Endothelial cell (in vitro differentiated cells): ENCODE measurements at regions not wholly inside any gene's neighbourhood (a gene's known extent, or its start where the extent isn't known, plus 50 kb on each side); places are given as distances from the start of the nearest gene placed in this dataset.

Source experiments
- DNase-seq: peaks from one replicate; pipeline ENCODE4 v3.0.0; 2021; ENCODE audit warnings: low spot score
- H3K27ac Mint-ChIP-seq: one replicate; pipeline ENCODE4 v1.8.0; 2021; ENCODE audit warnings: mixed read lengths, inconsistent platforms; ENCODE audit not compliant: unreplicated experiment
- H3K27me3 Mint-ChIP-seq: one replicate; pipeline ENCODE4 v1.8.0; 2021; ENCODE audit warnings: mild to moderate bottlenecking, moderate library complexity, mixed read lengths, inconsistent platforms; ENCODE audit not compliant: unreplicated experiment
- H3K36me3 Mint-ChIP-seq: one replicate; pipeline ENCODE4 v1.8.0; 2021; ENCODE audit warnings: mild to moderate bottlenecking, low read depth, mixed read lengths, inconsistent platforms; ENCODE audit not compliant: unreplicated experiment
- H3K4me1 Mint-ChIP-seq: one replicate; pipeline ENCODE4 v1.8.0; 2021; ENCODE audit warnings: mild to moderate bottlenecking, mixed read lengths, inconsistent platforms; ENCODE audit not compliant: unreplicated experiment
- H3K4me3 Mint-ChIP-seq: one replicate; pipeline ENCODE4 v1.8.0; 2021; ENCODE audit warnings: mild to moderate bottlenecking, mixed read lengths, inconsistent platforms; ENCODE audit not compliant: unreplicated experiment
- H3K9me3 Mint-ChIP-seq: one replicate; pipeline ENCODE4 v1.8.0; 2021; ENCODE audit warnings: mixed read lengths, inconsistent platforms; ENCODE audit not compliant: unreplicated experiment
- CTCF ChIP-seq: fragments of 200-600 bp; sonication (generic); IDR thresholded peaks from one replicate; pipeline ENCODE4 v1.5.0; 2021; ENCODE audit warnings: antibody characterized with exemption; ENCODE audit not compliant: unreplicated experiment

DNA sequence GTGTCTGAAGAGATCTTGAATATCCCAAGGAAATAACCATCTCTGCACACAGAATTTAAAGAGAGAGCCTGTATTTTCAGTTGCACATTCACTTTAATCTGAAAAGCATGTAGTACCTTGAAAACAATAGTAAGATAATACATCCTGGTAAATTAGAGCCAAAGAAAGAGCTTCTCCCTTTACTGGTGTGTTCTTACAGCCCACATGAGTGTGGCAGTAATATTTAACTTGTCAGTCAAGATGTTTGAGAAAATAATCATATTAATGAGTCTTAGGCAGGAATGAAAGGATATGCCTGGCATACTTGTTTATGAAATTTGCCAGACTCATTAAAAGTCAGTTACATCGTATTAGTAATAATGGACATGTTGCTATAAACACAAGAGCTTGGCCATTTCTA, 908.4 kb upstream of the ADGRL4 start:
- H3K27me3 Mint-ChIP-seq, result peaks cover 1% of the 10 kb centered on the region
- no peaks in the 10 kb centered on the region for H3K36me3 Mint-ChIP-seq
- no peaks in the 10 kb centered on the region for H3K9me3 Mint-ChIP-seq
- no peaks in the 10 kb centered on the region for H3K4me1 Mint-ChIP-seq
- H3K27ac Mint-ChIP-seq, result no peak overlapping the region
- DNase-seq, result no peak
- no peak overlapping the region for H3K4me3 Mint-ChIP-seq
- no peak for TF ChIP-seq CTCF

- no peak overlapping the region for H3K27ac Mint-ChIP-seq
- no peak for TF ChIP-seq CTCF
- H3K27me3 Mint-ChIP-seq, result peaks cover 1% of the 10 kb centered on the region
- H3K4me3 Mint-ChIP-seq, result no peak overlapping the region
- no peaks in the 10 kb centered on the region for H3K4me1 Mint-ChIP-seq
- DNase-seq, result no peak
- H3K36me3 Mint-ChIP-seq, result no peaks in the 10 kb centered on the region
- H3K9me3 Mint-ChIP-seq, result no peaks in the 10 kb centered on the region
Measured at GRCh38 chr1:79912813-79913212, 906.3 kb upstream of the ADGRL4 start.

DNA sequence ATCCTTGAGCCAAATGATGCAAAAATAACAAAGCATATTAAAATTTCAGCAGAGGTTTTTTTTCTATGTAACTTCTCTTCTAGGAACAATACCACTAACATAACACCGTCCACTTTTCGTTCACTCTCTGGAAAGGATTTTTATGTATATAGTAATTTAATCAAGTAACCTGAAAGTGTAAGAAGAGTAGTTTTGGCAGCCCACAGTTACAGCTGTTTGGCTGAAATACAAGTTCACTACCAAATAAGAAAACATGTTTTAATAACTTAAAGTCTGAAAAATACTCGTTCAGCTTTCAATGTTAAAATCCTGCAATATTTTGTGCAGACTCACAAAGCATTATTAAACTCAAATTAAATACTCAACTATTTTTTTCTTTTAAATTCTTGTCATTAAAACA, 896.8 kb upstream of the ADGRL4 start:
- H3K36me3 Mint-ChIP-seq, result no peaks in the 10 kb centered on the region
- no peak overlapping the region for H3K4me3 Mint-ChIP-seq
- no peak for TF ChIP-seq CTCF
- H3K27me3 Mint-ChIP-seq, result no peaks in the 10 kb centered on the region
- DNase-seq, result no peak
- H3K27ac Mint-ChIP-seq, result no peak overlapping the region
- no peaks in the 10 kb centered on the region for H3K4me1 Mint-ChIP-seq
- peaks cover 6% of the 10 kb centered on the region for H3K9me3 Mint-ChIP-seq

- Mint-ChIP-seq H3K4me1 (no peaks in the 10 kb centered on the region), H3K9me3 (peaks cover 6% of the 10 kb centered on the region), H3K4me3 (no peak overlapping the region), H3K27me3 (no peaks in the 10 kb centered on the region), H3K36me3 (no peaks in the 10 kb centered on the region), H3K27ac (no peak overlapping the region)
- TF ChIP-seq CTCF, result no peak
- no peak for DNase-seq
Measured at GRCh38 chr1:79902418-79902817, 895.9 kb upstream of the ADGRL4 start.

GRCh38 chr1:79899914-79900313, 893.4 kb upstream of the ADGRL4 start:
- no peaks in the 10 kb centered on the region for H3K9me3 Mint-ChIP-seq
- H3K27ac Mint-ChIP-seq, result no peak overlapping the region
- no peaks in the 10 kb centered on the region for H3K27me3 Mint-ChIP-seq
- H3K36me3 Mint-ChIP-seq, result no peaks in the 10 kb centered on the region
- no peaks in the 10 kb centered on the region for H3K4me1 Mint-ChIP-seq
- TF ChIP-seq CTCF, result no peak
- H3K4me3 Mint-ChIP-seq, result no peak overlapping the region
- DNase-seq, result no peak
